ENCODE measurements at regions not wholly inside any gene's neighbourhood (a gene's known extent, or its start where the extent isn't known, plus 50 kb on each side); places are given as distances from the start of the nearest gene placed in this dataset.

- TF ChIP-seq CTCF (IDR thresholded peaks at IDR 0.05), result no peak
- no peaks in the 10 kb centered on the region for H3K4me1 ChIP-seq
Observed at GRCh38 chr4:93957186-93957585, 128.6 kb downstream of the ATOH1 start.

GRCh38 chr4:93960450-93960849 lies 131.9 kb downstream of the ATOH1 start:
- TF ChIP-seq CTCF (IDR thresholded peaks at IDR 0.05), result no peak
- Histone ChIP-seq H3K27me3 (no peaks in the 10 kb centered on the region), H3K4me3 (no peak overlapping the region), H3K36me3 (no peaks in the 10 kb centered on the region), H3K9me3 (no peaks in the 10 kb centered on the region), H3K4me1 (no peaks in the 10 kb centered on the region), H3K27ac (no peak overlapping the region)
- intact Hi-C loops (cut with DNase I; ENCODE audit: low total_unique reads), result no loop called here
- DNase-seq, result no peak

More at GRCh38 chr4:93957186-93957585, 128.6 kb downstream of the ATOH1 start:
- H3K27ac ChIP-seq, result no peak overlapping the region
- H3K27me3 ChIP-seq, result no peaks in the 10 kb centered on the region
- no peaks in the 10 kb centered on the region for H3K36me3 ChIP-seq
- no peaks in the 10 kb centered on the region for H3K9me3 ChIP-seq
- intact Hi-C loops (cut with DNase I; ENCODE audit: low total_unique reads), result no loop called here
- no peak for DNase-seq
- H3K4me3 ChIP-seq, result no peak overlapping the region

- Histone ChIP-seq H3K27ac (no peak overlapping the region), H3K36me3 (no peaks in the 10 kb centered on the region), H3K4me1 (no peaks in the 10 kb centered on the region), H3K9me3 (no peaks in the 10 kb centered on the region), H3K27me3 (no peaks in the 10 kb centered on the region), H3K4me3 (no peak overlapping the region)
- no peak for TF ChIP-seq CTCF (IDR thresholded peaks at IDR 0.05)
- no peak for DNase-seq
- intact Hi-C loops (cut with DNase I; ENCODE audit: low total_unique reads), result no loop called here
Observed at GRCh38 chr4:93960916-93961315, 132.4 kb downstream of the ATOH1 start.

- intact Hi-C loops (cut with DNase I; ENCODE audit: low total_unique reads), result no loop called here
- no peaks in the 10 kb centered on the region for H3K36me3 ChIP-seq
- H3K27ac ChIP-seq, result no peak overlapping the region
- no peak for DNase-seq
- H3K27me3 ChIP-seq, result no peaks in the 10 kb centered on the region
- H3K4me1 ChIP-seq, result no peaks in the 10 kb centered on the region
- H3K9me3 ChIP-seq, result peaks cover 0 to 10% (median 3%) of the 10 kb centered on the region in 3 donors
- no peak for TF ChIP-seq CTCF (IDR thresholded peaks at IDR 0.05)
- no peak overlapping the region for H3K4me3 ChIP-seq
Observed at GRCh38 chr4:93981594-93981993, 153.0 kb downstream of the ATOH1 start.

- intact Hi-C loops (cut with DNase I; ENCODE audit: low total_unique reads), result no loop called here
- Histone ChIP-seq H3K4me3 (no peak overlapping the region), H3K27ac (no peak overlapping the region), H3K4me1 (no peaks in the 10 kb centered on the region), H3K36me3 (no peaks in the 10 kb centered on the region), H3K27me3 (no peaks in the 10 kb centered on the region), H3K9me3 (peaks cover 0 to 8% (median 3%) of the 10 kb centered on the region in 3 donors)
- TF ChIP-seq CTCF (IDR thresholded peaks at IDR 0.05), result no peak
- DNase-seq, result no peak
Observed at GRCh38 chr4:93982255-93982654, 153.7 kb downstream of the ATOH1 start.

GRCh38 chr4:93983140-93983539 lies 154.6 kb downstream of the ATOH1 start:
- DNase-seq, result no peak
- H3K27ac ChIP-seq, result no peak overlapping the region
- H3K27me3 ChIP-seq, result no peaks in the 10 kb centered on the region
- intact Hi-C loops (cut with DNase I; ENCODE audit: low total_unique reads), result no loop called here
- H3K4me1 ChIP-seq, result no peaks in the 10 kb centered on the region
- TF ChIP-seq CTCF (IDR thresholded peaks at IDR 0.05), result no peak
- no peak overlapping the region for H3K4me3 ChIP-seq
- H3K9me3 ChIP-seq, result no peaks in the 10 kb centered on the region
- no peaks in the 10 kb centered on the region for H3K36me3 ChIP-seq
